ENCODE measurements at regions not wholly inside any gene's neighbourhood (a gene's known extent, or its start where the extent isn't known, plus 50 kb on each side); places are given as distances from the start of the nearest gene placed in this dataset.

- DNase-seq (ENCODE audit: low read depth): no peak
- no peak overlapping the region for H3K4me3 ChIP-seq (ENCODE audit: low read depth, low read length)
- TF ChIP-seq MAX (IDR thresholded peaks at IDR 0.05; ENCODE audit: low read depth, low read length): no peak
Observed at GRCh38 chr5:83414601-83415000, 56.9 kb upstream of the VCAN start.

GRCh38 chr5:83417884-83418283 is 53.7 kb upstream of the VCAN start:
- DNase-seq (ENCODE audit: low read depth): no peak
- H3K4me3 ChIP-seq (ENCODE audit: low read depth, low read length): no peak overlapping the region
- TF ChIP-seq MAX (IDR thresholded peaks at IDR 0.05; ENCODE audit: low read depth, low read length): no peak
- TF ChIP-seq MYC (IDR thresholded peaks at IDR 0.05; ENCODE audit: low read depth, low read length): no peak
- no peak for TF ChIP-seq POLR2A (IDR thresholded peaks at IDR 0.05; ENCODE audit: extremely low read depth, insufficient read length)

GRCh38 chr5:83418356-83419321 is 52.9 kb upstream of the VCAN start:
- TF ChIP-seq POLR2A (IDR thresholded peaks at IDR 0.05; ENCODE audit: extremely low read depth, insufficient read length) (no peak), MAX (IDR thresholded peaks at IDR 0.05; ENCODE audit: low read depth, low read length) (no peak), MYC (IDR thresholded peaks at IDR 0.05; ENCODE audit: low read depth, low read length) (no peak), CTCF (IDR thresholded peaks at IDR 0.05; ENCODE audit: low read depth, low read length) (no peak)
- no peak for DNase-seq (ENCODE audit: low read depth)
- H3K4me3 ChIP-seq (ENCODE audit: low read depth, low read length): no peak overlapping the region

Data from NB4 (cell line).